NCI-H2227 (cell line): ENCODE measurements at regions not wholly inside any gene's neighbourhood (a gene's known extent, or its start where the extent isn't known, plus 50 kb on each side); places are given as distances from the start of the nearest gene placed in this dataset.
"Not testable (repeated sequence)": the region's sequence is repeated elsewhere in the genome, so short reads cannot be mapped to it uniquely, and the experiment has no call there.

Experiments used
- DNase-seq: peaks from one replicate; lab custom pipeline; 2025; ENCODE audit not compliant: unreplicated experiment; lab: John Stamatoyannopoulos, UW

- no peak for DNase-seq
Observed at GRCh38 chr3:137295336-137295735, 337.6 kb downstream of the IL20RB start.

- no peak for DNase-seq
Observed at GRCh38 chr3:137296116-137296515, 338.3 kb downstream of the IL20RB start.

GRCh38 chr3:137297770-137298169 lies 340.0 kb downstream of the IL20RB start:
- no peak for DNase-seq

GRCh38 chr3:137300703-137301102 lies 342.9 kb downstream of the IL20RB start:
- no peak for DNase-seq

GRCh38 chr3:137304313-137305056 lies 346.7 kb downstream of the IL20RB start:
- no peak for DNase-seq

- DNase-seq = no peak
Observed at GRCh38 chr3:137324114-137324513, 366.3 kb downstream of the IL20RB start.

GRCh38 chr3:137325170-137325569 lies 367.4 kb downstream of the IL20RB start:
- no peak for DNase-seq

GRCh38 chr3:137325934-137326333 lies 368.2 kb downstream of the IL20RB start:
- DNase-seq = no peak

GRCh38 chr3:137329594-137329993 lies 371.8 kb downstream of the IL20RB start:
- DNase-seq = no peak

- no peak for DNase-seq
Observed at GRCh38 chr3:137330246-137330645, 372.5 kb downstream of the IL20RB start.

- no peak for DNase-seq
Observed at GRCh38 chr3:137332297-137332696, 374.5 kb downstream of the IL20RB start.

GRCh38 chr3:137335478-137335877 lies 377.7 kb downstream of the IL20RB start:
- no peak for DNase-seq

GRCh38 chr3:137338400-137338799 lies 380.6 kb downstream of the IL20RB start:
- DNase-seq = not testable (repeated sequence)

- no peak for DNase-seq
Observed at GRCh38 chr3:137343283-137343682, 385.5 kb downstream of the IL20RB start.

- DNase-seq = no peak
Observed at GRCh38 chr3:137347132-137347531, 389.3 kb downstream of the IL20RB start.

- DNase-seq = no peak
Observed at GRCh38 chr3:137347817-137348368, 390.1 kb downstream of the IL20RB start.

GRCh38 chr3:137348936-137349335 lies 391.2 kb downstream of the IL20RB start:
- DNase-seq = no peak

- no peak for DNase-seq
Observed at GRCh38 chr3:137349557-137350348, 392.0 kb downstream of the IL20RB start.

- no peak for DNase-seq
Observed at GRCh38 chr3:137360531-137361201, 402.9 kb downstream of the IL20RB start.

- no peak for DNase-seq
Observed at GRCh38 chr3:137382005-137382594, 382.0 kb upstream of the SOX14 start.

GRCh38 chr3:137385922-137386321 lies 378.2 kb upstream of the SOX14 start:
- DNase-seq = no peak
